GM12872 (cell line): ENCODE measurements at regions not wholly inside any gene's neighbourhood (a gene's known extent, or its start where the extent isn't known, plus 50 kb on each side); places are given as distances from the start of the nearest gene placed in this dataset.

Experiments
- TF ChIP-seq, protein P1 (sequence below): IDR thresholded peaks from 3 replicates; pipeline ENCODE4 v1.5.1; 2011; ENCODE audit warnings: low read depth, mild to moderate bottlenecking, low read length, moderate library complexity; ENCODE audit not compliant: insufficient read depth

DNA sequence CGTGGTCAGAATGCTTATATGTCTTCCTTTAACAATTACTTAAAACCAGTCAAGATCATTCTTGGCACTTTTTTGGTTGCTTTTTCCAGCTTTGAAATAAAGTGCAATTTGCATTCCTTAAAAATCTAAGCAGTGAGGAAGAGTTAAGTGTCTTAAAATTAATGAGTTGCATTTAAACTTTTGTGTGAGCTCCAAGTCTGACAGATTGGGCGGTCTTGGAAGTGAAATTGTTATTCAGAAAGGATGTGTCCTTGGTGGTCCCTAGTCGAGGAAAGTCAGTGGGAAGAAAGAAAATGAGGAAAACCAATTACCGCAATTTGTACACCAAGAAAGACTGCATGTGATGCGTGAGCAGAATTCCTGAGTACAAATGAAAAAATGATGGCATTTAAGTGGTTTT lies 132.5 kb downstream of the HHIPL2 start:
- TF ChIP-seq, protein P1, sequence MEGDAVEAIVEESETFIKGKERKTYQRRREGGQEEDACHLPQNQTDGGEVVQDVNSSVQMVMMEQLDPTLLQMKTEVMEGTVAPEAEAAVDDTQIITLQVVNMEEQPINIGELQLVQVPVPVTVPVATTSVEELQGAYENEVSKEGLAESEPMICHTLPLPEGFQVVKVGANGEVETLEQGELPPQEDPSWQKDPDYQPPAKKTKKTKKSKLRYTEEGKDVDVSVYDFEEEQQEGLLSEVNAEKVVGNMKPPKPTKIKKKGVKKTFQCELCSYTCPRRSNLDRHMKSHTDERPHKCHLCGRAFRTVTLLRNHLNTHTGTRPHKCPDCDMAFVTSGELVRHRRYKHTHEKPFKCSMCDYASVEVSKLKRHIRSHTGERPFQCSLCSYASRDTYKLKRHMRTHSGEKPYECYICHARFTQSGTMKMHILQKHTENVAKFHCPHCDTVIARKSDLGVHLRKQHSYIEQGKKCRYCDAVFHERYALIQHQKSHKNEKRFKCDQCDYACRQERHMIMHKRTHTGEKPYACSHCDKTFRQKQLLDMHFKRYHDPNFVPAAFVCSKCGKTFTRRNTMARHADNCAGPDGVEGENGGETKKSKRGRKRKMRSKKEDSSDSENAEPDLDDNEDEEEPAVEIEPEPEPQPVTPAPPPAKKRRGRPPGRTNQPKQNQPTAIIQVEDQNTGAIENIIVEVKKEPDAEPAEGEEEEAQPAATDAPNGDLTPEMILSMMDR: no peak

DNA sequence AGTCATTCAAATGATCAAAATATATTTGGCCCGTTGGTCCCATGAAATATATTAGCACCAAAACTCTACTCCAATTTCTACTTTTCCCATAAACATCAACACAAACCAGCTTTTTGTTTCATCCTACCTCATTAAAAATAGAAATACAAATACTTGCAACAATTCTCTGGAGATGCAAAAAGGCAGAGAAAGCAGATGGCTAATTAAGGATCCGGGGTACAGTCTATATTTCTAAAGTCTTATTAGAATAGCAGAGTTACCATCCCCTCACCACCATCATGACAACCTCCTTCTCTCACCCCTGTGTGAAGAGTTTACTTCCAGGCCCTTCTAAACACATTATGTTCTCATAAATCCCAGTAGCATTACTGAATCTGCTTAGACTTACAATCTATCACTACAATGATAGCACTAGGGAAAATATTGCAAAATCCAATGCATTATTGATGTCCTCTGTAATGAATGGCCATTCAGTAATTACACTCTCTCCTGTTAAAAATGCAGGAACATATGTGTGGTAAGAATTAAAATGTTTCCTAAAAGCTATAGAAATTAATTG lies 133.8 kb downstream of the HHIPL2 start:
- TF ChIP-seq, protein P1: no peak

DNA sequence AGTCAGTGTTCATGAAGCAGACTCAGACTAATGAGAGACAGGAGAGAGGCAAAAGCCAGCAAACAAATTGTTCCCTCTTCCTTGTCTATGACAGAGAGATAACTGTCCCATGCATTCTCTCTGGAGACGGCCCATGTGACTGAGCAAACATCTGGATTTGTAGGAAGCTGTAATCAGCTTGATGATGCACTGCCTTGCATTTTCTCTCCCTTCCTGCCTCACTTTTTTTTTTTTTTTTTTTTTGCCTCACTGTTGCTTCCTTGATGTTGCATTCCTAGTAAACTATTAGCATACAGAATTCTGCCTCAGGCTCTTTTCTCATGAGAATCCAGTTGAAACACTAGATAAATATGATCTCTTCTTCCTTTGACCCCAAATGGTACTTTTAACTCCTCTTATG lies 134.5 kb downstream of the HHIPL2 start:
- TF ChIP-seq, protein P1: no peak

DNA sequence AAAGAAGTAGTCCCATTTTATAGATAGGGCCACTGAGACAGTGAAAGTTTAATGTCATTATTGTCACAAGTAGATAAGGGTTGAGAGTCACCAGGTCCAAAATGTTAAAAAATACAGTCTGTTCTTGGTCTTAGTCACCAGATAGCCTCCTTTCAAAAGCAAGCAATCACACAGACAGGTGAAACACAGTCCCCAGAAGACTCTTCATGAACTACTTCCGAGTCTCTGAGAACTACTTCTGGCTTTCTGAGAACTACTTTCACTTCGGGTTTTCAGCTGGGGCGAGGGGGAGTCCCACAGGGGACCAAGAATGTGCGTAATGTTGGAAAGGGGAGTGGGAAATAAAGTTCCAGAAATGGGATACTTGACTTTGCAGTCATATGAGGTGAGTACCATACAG lies 143.2 kb downstream of the HHIPL2 start:
- TF ChIP-seq, protein P1: no peak

DNA sequence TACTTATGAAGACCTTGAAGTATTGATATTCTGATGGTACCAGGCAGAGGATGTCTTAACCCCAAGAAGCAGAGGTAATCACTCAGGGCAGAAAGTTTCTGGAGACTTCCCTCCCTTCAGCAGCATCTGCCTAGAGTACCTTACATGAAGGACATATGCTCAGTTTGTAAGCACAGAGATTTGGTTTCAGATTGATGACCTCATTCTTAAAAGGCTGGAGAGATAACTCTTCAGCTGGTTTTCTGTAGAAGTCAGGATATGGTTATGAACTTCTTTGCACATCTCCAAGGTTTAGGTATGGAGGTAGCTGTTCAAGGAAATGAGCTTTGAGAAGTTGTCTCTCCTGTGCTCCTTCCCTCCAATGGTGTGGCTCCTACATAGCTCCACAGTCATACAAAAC lies 148.7 kb downstream of the HHIPL2 start:
- TF ChIP-seq, protein P1: no peak

DNA sequence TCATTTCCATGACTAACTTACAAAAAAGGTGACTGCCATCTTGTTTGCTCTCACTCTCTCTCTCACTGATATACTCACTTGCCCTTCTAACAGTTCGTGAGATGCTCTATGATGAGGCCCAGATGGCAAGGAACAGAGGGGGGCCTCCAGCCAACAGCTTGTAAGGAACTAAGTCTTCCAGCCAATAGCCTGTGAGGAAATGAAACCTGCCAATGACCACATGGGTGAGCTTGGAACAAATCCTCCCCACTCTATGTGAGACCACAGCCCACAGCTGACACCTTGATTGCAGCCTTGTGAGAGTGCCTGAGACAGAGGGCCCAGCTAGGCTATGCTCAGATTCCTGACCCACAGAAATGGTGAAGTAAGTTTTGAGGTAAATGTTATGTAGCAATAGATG lies 153.7 kb downstream of the HHIPL2 start:
- TF ChIP-seq, protein P1: no peak

DNA sequence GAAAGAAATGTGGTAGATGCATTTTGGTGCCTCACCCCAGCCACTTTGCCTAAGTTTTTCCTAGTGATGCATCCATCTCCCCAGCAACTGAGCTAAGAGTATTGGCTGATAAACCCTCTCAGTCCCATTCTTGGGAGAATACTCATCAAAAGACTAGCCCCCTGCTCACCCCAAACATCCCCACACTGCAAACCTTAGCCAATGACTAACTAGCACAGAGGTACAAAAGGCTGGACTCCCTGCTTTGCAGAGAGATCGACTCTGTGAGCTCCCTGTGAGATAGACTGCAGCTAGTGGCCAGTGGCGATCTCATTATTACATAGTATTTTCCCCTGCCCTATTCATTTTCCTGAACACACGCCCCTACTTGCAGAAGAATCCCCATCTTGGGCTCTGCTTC lies 155.3 kb downstream of the HHIPL2 start:
- TF ChIP-seq, protein P1: no peak
